Uterus (tissue), 2 donors: ENCODE measurements at regions not wholly inside any gene's neighbourhood (a gene's known extent, or its start where the extent isn't known, plus 50 kb on each side); places are given as distances from the start of the nearest gene placed in this dataset.

Experiments
- POLR2A ChIP-seq, 2 donors: fragments of 450-650 bp; IDR thresholded peaks; one replicate each; pipeline ENCODE4 v1.6.1; 2016; ENCODE audit warnings: antibody characterized with exemption in 2 of 2, mild to moderate bottlenecking in 1 of 2, moderate library complexity in 1 of 2
- TF ChIP-seq, protein P1 (sequence below), 4 experiments: fragments of 200-600 bp in 2 of 4; fragments of 450-650 bp in 2 of 4; sonication (generic) in 2 of 4; IDR thresholded peaks; one replicate each; pipeline ENCODE4 v1.5.1; 2016 to 2019; ENCODE audit warnings: antibody characterized with exemption in 4 of 4, mild to moderate bottlenecking in 2 of 4, moderate library complexity in 1 of 4

- TF ChIP-seq, protein P1, sequence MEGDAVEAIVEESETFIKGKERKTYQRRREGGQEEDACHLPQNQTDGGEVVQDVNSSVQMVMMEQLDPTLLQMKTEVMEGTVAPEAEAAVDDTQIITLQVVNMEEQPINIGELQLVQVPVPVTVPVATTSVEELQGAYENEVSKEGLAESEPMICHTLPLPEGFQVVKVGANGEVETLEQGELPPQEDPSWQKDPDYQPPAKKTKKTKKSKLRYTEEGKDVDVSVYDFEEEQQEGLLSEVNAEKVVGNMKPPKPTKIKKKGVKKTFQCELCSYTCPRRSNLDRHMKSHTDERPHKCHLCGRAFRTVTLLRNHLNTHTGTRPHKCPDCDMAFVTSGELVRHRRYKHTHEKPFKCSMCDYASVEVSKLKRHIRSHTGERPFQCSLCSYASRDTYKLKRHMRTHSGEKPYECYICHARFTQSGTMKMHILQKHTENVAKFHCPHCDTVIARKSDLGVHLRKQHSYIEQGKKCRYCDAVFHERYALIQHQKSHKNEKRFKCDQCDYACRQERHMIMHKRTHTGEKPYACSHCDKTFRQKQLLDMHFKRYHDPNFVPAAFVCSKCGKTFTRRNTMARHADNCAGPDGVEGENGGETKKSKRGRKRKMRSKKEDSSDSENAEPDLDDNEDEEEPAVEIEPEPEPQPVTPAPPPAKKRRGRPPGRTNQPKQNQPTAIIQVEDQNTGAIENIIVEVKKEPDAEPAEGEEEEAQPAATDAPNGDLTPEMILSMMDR (IDR thresholded peaks at IDR 0.05): no peak
- TF ChIP-seq POLR2A (IDR thresholded peaks at IDR 0.05): no peak
Measured at GRCh38 chr2:226552571-226553285, 246.9 kb downstream of the IRS1 start.
